Fibroblast of lung (primary cell): ENCODE measurements at regions not wholly inside any gene's neighbourhood (a gene's known extent, or its start where the extent isn't known, plus 50 kb on each side); places are given as distances from the start of the nearest gene placed in this dataset.

ENCODE experiments used
- EZH2 ChIP-seq: IDR thresholded peaks from 2 replicates; pipeline ENCODE4 v1.5.1; 2012; ENCODE audit warnings: low read length, control low read depth, mild to moderate bottlenecking; ENCODE audit errors: missing control alignments
- TF ChIP-seq, protein P1 (sequence below), 2 donors: IDR thresholded peaks in 1 of 2; conservative IDR thresholded peaks in 1 of 2; 1 replicate in 1 of 2; 2 replicates in 1 of 2; pipeline ENCODE4 v1.5.1; 2011 to 2012; ENCODE audit warnings: low read length in 2 of 2, control low read depth in 1 of 2, inconsistent platforms in 1 of 2, low read depth in 1 of 2, mild to moderate bottlenecking in 1 of 2

DNA sequence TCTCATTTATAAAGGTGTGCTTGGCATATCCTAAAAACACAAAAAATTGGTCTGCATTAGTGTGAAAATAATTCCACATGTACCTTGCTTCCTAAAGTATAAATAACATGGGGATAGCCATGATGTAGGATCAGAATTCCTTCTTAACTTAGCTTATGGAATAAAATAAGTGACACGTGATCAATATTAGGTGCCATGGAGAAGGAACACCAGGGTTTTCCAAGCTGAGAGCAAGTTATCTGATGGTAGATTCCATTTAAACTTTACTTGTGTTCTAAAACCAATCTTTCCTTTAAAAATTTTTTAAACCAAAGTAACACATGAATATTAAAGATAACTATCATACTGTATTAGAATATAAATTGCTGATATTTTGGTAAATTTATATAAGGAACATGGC lies 300.5 kb downstream of the ZPLD1 start:
- TF ChIP-seq, protein P1, sequence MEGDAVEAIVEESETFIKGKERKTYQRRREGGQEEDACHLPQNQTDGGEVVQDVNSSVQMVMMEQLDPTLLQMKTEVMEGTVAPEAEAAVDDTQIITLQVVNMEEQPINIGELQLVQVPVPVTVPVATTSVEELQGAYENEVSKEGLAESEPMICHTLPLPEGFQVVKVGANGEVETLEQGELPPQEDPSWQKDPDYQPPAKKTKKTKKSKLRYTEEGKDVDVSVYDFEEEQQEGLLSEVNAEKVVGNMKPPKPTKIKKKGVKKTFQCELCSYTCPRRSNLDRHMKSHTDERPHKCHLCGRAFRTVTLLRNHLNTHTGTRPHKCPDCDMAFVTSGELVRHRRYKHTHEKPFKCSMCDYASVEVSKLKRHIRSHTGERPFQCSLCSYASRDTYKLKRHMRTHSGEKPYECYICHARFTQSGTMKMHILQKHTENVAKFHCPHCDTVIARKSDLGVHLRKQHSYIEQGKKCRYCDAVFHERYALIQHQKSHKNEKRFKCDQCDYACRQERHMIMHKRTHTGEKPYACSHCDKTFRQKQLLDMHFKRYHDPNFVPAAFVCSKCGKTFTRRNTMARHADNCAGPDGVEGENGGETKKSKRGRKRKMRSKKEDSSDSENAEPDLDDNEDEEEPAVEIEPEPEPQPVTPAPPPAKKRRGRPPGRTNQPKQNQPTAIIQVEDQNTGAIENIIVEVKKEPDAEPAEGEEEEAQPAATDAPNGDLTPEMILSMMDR (conservative IDR thresholded peaks at IDR 0.05 in 1 of 2, IDR thresholded peaks at IDR 0.05 in 1 of 2; ENCODE audit: low read depth in 1 of 2, low read length in 2 of 2): no peak
- TF ChIP-seq EZH2: no peak
